PFSK-1 (cell line): ENCODE measurements at regions not wholly inside any gene's neighbourhood (a gene's known extent, or its start where the extent isn't known, plus 50 kb on each side); places are given as distances from the start of the nearest gene placed in this dataset.

Experiments used
- FOXP2 ChIP-seq: optimal IDR thresholded peaks from 2 replicates; pipeline ENCODE3; 2011; ENCODE audit warnings: borderline replicate concordance, control low read depth, inconsistent platforms; ENCODE audit not compliant: insufficient read depth; ENCODE audit errors: extremely low read length, extremely low read depth
- POLR2AphosphoS5 ChIP-seq: IDR thresholded peaks from 2 replicates; pipeline ENCODE4 v1.6.1; 2012; ENCODE audit warnings: low read depth, mild to moderate bottlenecking, control low read depth, low read length, moderate library complexity
- REST ChIP-seq, 2 experiments: IDR thresholded peaks; 2 replicates each; pipeline versions ENCODE4 v1.6.1 to v1.8.0; 2011 to 2012; ENCODE audit warnings: low read depth in 2 of 2, low read length in 2 of 2, control low read depth in 1 of 2, inconsistent platforms in 1 of 2, mild to moderate bottlenecking in 1 of 2, moderate library complexity in 1 of 2; ENCODE audit not compliant: insufficient read depth in 1 of 2
- SIN3A ChIP-seq: IDR thresholded peaks from 2 replicates; pipeline ENCODE4 v1.6.1; 2012; ENCODE audit warnings: mild to moderate bottlenecking, low read length, moderate library complexity, borderline replicate concordance; ENCODE audit not compliant: insufficient read depth
- TAF1 ChIP-seq: IDR thresholded peaks from 2 replicates; pipeline ENCODE4 v1.6.1; 2012; ENCODE audit warnings: low read length, control low read depth, borderline replicate concordance; ENCODE audit not compliant: insufficient read depth

GRCh38 chr7:4629287-4629895, 52.7 kb upstream of the FOXK1 start:
- TF ChIP-seq FOXP2 (no peak), REST (IDR thresholded peaks at IDR 0.05; ENCODE audit: insufficient read depth in 1 of 2, low read depth in 2 of 2, low read length in 2 of 2) (no peak), TAF1 (no peak), POLR2AphosphoS5 (no peak), SIN3A (no peak)

GRCh38 chr7:4631380-4632179, 50.5 kb upstream of the FOXK1 start:
- TF ChIP-seq TAF1, result no peak
- TF ChIP-seq FOXP2, result no peak
- no peak for TF ChIP-seq POLR2AphosphoS5
- TF ChIP-seq SIN3A, result no peak
- no peak for TF ChIP-seq REST (IDR thresholded peaks at IDR 0.05; ENCODE audit: insufficient read depth in 1 of 2, low read depth in 2 of 2, low read length in 2 of 2)
